OCI-LY7 (cell line): ENCODE measurements at regions not wholly inside any gene's neighbourhood (a gene's known extent, or its start where the extent isn't known, plus 50 kb on each side); places are given as distances from the start of the nearest gene placed in this dataset.

Experiments
- BruUV-seq: library from RNA; stranded (reverse); fragments of 400-500 nt; replicated peaks from 2 replicates; lab custom pipeline; 2021; lab: Mats Ljungman, UMichigan
- CTCF ChIA-PET: fragments of 300-600 bp; sonication (Branson Sonifier 250); formaldehyde crosslinking; loops from one replicate; lab custom pipeline; 2022; ENCODE audit warnings: antibody characterized with exemption; ENCODE audit not compliant: unreplicated experiment; lab: Charles Lee
- POLR2A ChIA-PET: fragments of 300-600 bp; sonication (Branson Sonifier 250); formaldehyde crosslinking; loops from one replicate; lab custom pipeline; 2022; ENCODE audit warnings: antibody characterized with exemption; lab: Charles Lee
- DNase-seq: peaks from one replicate; pipeline ENCODE4 v3.0.0-alpha.2; 2015; ENCODE audit warnings: low spot score
- H2AFZ ChIP-seq: fragments of 200-600 bp; sonication (generic), shearing (Covaris generic); 2 replicates; pipeline ENCODE4 v1.6.1; 2014; ENCODE audit warnings: mild to moderate bottlenecking, antibody characterized with exemption, low read length, moderate library complexity
- H3K27ac ChIP-seq: fragments of 200-600 bp; sonication (generic); 2 replicates; pipeline ENCODE4 v1.5.1; 2014; ENCODE audit warnings: mixed run types, low read depth, mild to moderate bottlenecking, moderate library complexity, low read length, inconsistent platforms; ENCODE audit not compliant: poor library complexity, severe bottlenecking
- H3K36me3 ChIP-seq: fragments of 200-600 bp; sonication (generic); 2 replicates; pipeline ENCODE4 v1.6.1; 2014; ENCODE audit warnings: mild to moderate bottlenecking, antibody characterized with exemption, low read length, moderate library complexity, mixed read lengths; ENCODE audit not compliant: insufficient read depth
- H3K4me1 ChIP-seq: fragments of 200-600 bp; sonication (generic); 2 replicates; pipeline ENCODE4 v1.5.1; 2014; ENCODE audit warnings: mild to moderate bottlenecking, low read length; ENCODE audit not compliant: insufficient read depth, poor library complexity, severe bottlenecking
- H3K4me2 ChIP-seq: fragments of 200-600 bp; sonication (generic); 2 replicates; pipeline ENCODE4 v1.6.1; 2014; ENCODE audit warnings: mild to moderate bottlenecking, low read length
- H3K4me3 ChIP-seq: fragments of 200-600 bp; sonication (generic); 2 replicates; pipeline ENCODE4 v1.5.1; 2014; ENCODE audit warnings: mild to moderate bottlenecking, low read depth, low read length; ENCODE audit not compliant: poor library complexity, severe bottlenecking
- H3K79me2 ChIP-seq: fragments of 200-600 bp; sonication (generic); 2 replicates; pipeline ENCODE4 v1.6.1; 2016; ENCODE audit warnings: low read depth, mild to moderate bottlenecking, low read length, moderate library complexity, mixed read lengths; ENCODE audit not compliant: insufficient read depth
- H3K9me2 ChIP-seq: fragments of 200-600 bp; sonication (generic); 2 replicates; pipeline ENCODE4 v1.6.1; 2016; ENCODE audit warnings: mild to moderate bottlenecking, low read length, mixed read lengths; ENCODE audit not compliant: insufficient read depth
- H3K9me3 ChIP-seq: fragments of 200-600 bp; sonication (generic); 2 replicates; pipeline ENCODE4 v1.6.1; 2014; ENCODE audit warnings: mild to moderate bottlenecking, mixed run types, low read length, mixed read lengths
- H4K20me1 ChIP-seq: fragments of 200-600 bp; sonication (generic); 2 replicates; pipeline ENCODE4 v1.6.1; 2014; ENCODE audit warnings: mild to moderate bottlenecking, antibody characterized with exemption, low read length, moderate library complexity, mixed read lengths; ENCODE audit not compliant: insufficient read depth
- EZH2phosphoT487 ChIP-seq: fragments of 200-600 bp; sonication (generic); IDR thresholded peaks from 2 replicates; pipeline ENCODE4 v1.6.1; 2018; ENCODE audit warnings: low read depth, borderline replicate concordance, mild to moderate bottlenecking, mixed run types, antibody characterized with exemption, low read length, moderate library complexity, mixed read lengths
- intact Hi-C: fragments of 100-400 bp; cut with micrococcal nuclease; formaldehyde crosslinking; loops from one replicate; pipeline ENCODE4 v1.10.0; 2022; ENCODE audit not compliant: unreplicated experiment
- TF ChIP-seq, protein P1 (sequence below): fragments of 200-600 bp; sonication (generic); conservative IDR thresholded peaks from 2 replicates; pipeline ENCODE4 v1.5.1; 2014; ENCODE audit warnings: mild to moderate bottlenecking, antibody characterized with exemption, low read length, moderate library complexity, mixed read lengths

DNA sequence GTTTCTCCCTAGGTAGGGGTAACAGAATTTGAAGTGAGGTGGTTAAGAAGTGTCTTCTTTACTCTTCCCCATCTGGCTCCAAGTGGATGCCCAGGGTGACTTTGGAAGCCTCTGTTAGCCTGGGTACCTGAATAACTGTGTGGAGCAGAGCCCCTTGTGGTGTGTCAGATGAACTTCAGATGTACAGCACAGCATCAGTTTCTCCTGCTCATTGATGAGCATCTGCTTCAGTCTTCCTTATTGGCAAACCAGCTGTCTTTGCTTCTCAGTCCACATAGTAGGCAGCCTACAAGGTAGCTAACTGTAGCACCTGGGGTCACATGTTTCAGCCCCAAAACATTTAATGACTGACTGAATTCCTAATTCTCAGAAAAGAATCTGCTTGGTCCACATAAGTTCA is 56.2 kb upstream of the ATP8B1 start:
- no peak overlapping the region for H3K27ac ChIP-seq
- no peaks in the 10 kb centered on the region for H3K4me1 ChIP-seq
- H3K4me3 ChIP-seq: no peak overlapping the region
- no peaks in the 10 kb centered on the region for H3K36me3 ChIP-seq
- DNase-seq: peak; percentile 4
- TF ChIP-seq EZH2phosphoT487: no peak
- TF ChIP-seq, protein P1, sequence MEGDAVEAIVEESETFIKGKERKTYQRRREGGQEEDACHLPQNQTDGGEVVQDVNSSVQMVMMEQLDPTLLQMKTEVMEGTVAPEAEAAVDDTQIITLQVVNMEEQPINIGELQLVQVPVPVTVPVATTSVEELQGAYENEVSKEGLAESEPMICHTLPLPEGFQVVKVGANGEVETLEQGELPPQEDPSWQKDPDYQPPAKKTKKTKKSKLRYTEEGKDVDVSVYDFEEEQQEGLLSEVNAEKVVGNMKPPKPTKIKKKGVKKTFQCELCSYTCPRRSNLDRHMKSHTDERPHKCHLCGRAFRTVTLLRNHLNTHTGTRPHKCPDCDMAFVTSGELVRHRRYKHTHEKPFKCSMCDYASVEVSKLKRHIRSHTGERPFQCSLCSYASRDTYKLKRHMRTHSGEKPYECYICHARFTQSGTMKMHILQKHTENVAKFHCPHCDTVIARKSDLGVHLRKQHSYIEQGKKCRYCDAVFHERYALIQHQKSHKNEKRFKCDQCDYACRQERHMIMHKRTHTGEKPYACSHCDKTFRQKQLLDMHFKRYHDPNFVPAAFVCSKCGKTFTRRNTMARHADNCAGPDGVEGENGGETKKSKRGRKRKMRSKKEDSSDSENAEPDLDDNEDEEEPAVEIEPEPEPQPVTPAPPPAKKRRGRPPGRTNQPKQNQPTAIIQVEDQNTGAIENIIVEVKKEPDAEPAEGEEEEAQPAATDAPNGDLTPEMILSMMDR: peak; percentile 55
- no peak overlapping the region for H3K4me2 ChIP-seq
- H2AFZ ChIP-seq: no peak overlapping the region
- no peaks in the 10 kb centered on the region for H4K20me1 ChIP-seq
- H3K9me3 ChIP-seq: no peaks in the 10 kb centered on the region
- ChIA-PET CTCF (no interaction called here), POLR2A (no interaction called here)
- no TSS peak for BruUV-seq
- intact Hi-C loops: loop anchor here (10.0 kb wide), 1 partner anchor 225 kb away; no protein-coding TSS in a partner anchor
- H3K9me2 ChIP-seq: no peaks in the 10 kb centered on the region
- no peaks in the 10 kb centered on the region for H3K79me2 ChIP-seq

DNA sequence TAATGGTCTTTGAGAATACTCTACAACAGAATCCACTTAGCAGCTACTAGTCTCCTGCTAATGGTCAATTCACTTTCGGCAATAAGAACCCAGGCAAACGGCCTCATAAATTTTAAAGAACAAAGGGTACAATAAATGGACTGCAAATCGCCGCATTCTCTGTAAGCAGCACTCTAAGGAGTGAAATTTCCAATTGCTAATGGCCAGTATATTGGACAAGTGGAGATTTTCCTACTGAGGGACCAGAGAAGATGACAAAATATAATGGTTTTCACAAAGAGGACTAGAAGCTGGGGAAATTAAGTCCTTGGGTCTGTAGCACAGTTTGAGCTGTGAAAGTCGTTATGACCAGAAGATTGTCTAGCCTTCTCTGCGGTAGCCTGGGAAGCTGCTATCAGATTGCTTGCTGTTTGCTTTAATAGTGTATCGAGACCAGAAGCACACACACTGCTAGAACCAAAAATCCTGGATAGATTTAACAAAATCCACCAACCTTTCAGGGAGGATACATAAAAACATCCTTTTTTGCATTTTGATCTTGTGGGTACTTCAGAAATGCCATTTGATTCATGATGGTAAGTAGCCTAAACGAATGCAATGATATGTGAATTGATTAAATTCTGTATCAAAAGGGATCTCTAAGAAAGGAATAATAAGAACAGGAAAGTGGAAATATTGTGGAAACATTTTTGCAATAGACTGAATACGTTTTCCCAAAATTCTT is 53.6 kb upstream of the ATP8B1 start:
- Histone ChIP-seq H3K4me2 (no peak overlapping the region), H2AFZ (no peak overlapping the region), H3K79me2 (no peaks in the 10 kb centered on the region), H3K4me3 (no peak overlapping the region), H4K20me1 (no peaks in the 10 kb centered on the region), H3K9me2 (no peaks in the 10 kb centered on the region), H3K36me3 (no peaks in the 10 kb centered on the region), H3K9me3 (no peaks in the 10 kb centered on the region), H3K27ac (no peak overlapping the region), H3K4me1 (no peaks in the 10 kb centered on the region)
- CTCF ChIA-PET: no interaction called here
- intact Hi-C loops: loop anchor here (10.0 kb wide), 1 partner anchor 222 kb away; no protein-coding TSS in a partner anchor
- no TSS peak for BruUV-seq
- DNase-seq: no peak
- TF ChIP-seq, protein P1: no peak
- TF ChIP-seq EZH2phosphoT487: no peak
- POLR2A ChIA-PET: no interaction called here

DNA sequence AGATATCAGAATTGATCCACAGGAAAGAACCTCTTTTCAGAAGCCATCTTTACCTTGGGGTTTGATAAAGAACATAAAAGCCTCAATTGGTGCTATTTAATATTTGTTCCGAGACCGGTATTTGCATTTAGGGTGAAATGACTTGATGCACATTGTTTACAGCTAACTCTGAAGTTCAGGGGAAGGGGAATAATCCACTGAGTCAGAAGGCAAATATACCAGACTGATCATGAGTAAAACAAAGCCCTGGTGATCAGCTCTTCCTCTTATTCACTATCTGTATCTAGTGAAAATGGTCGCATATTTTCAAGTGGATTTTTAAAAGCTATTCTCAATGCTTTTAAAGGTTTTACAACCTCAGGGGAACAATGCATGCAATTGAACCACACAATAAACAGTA is 53.0 kb upstream of the ATP8B1 start:
- Histone ChIP-seq H3K36me3 (no peaks in the 10 kb centered on the region), H3K27ac (no peak overlapping the region), H4K20me1 (no peaks in the 10 kb centered on the region), H3K4me1 (no peaks in the 10 kb centered on the region), H3K4me3 (no peak overlapping the region), H3K79me2 (no peaks in the 10 kb centered on the region), H2AFZ (no peak overlapping the region), H3K9me2 (no peaks in the 10 kb centered on the region), H3K4me2 (no peak overlapping the region), H3K9me3 (no peaks in the 10 kb centered on the region)
- POLR2A ChIA-PET: no interaction called here
- BruUV-seq: no TSS peak
- no peak for DNase-seq
- TF ChIP-seq, protein P1: no peak
- no peak for TF ChIP-seq EZH2phosphoT487
- intact Hi-C loops: loop anchor here (10.0 kb wide), 1 partner anchor 221 kb away; no protein-coding TSS in a partner anchor
- CTCF ChIA-PET: no interaction called here
